NCI-H460 (cell line): ENCODE measurements at regions not wholly inside any gene's neighbourhood (a gene's known extent, or its start where the extent isn't known, plus 50 kb on each side); places are given as distances from the start of the nearest gene placed in this dataset.
"Not testable (repeated sequence)": the region's sequence is repeated elsewhere in the genome, so short reads cannot be mapped to it uniquely, and the experiment has no call there.

Experiments
- DNase-seq: peaks from one replicate; pipeline ENCODE4 v3.0.0-alpha.2; 2016; ENCODE audit warnings: low read depth; ENCODE audit errors: extremely low read depth

- no peak for DNase-seq
Observed at GRCh38 chr18:60020107-60020925, 120.5 kb downstream of the PMAIP1 start.

GRCh38 chr18:60019463-60019840 lies 119.7 kb downstream of the PMAIP1 start:
- peak; percentile 11 for DNase-seq

- no peak for DNase-seq
Observed at GRCh38 chr18:60018618-60019462, 119.0 kb downstream of the PMAIP1 start.

GRCh38 chr18:60018134-60018533 lies 118.3 kb downstream of the PMAIP1 start:
- DNase-seq = not testable (repeated sequence)

GRCh38 chr18:60017371-60017770 lies 117.6 kb downstream of the PMAIP1 start:
- no peak for DNase-seq

GRCh38 chr18:60015826-60016225 lies 116.0 kb downstream of the PMAIP1 start:
- not testable (repeated sequence) for DNase-seq

GRCh38 chr18:60013148-60013547 lies 113.4 kb downstream of the PMAIP1 start:
- not testable (repeated sequence) for DNase-seq

- DNase-seq = no peak
Observed at GRCh38 chr18:60010984-60011383, 111.2 kb downstream of the PMAIP1 start.

- no peak for DNase-seq
Observed at GRCh38 chr18:60010513-60010912, 110.7 kb downstream of the PMAIP1 start.

- no peak for DNase-seq
Observed at GRCh38 chr18:60007661-60008060, 107.9 kb downstream of the PMAIP1 start.

- DNase-seq = no peak
Observed at GRCh38 chr18:60003610-60004185, 103.9 kb downstream of the PMAIP1 start.

- peak; percentile 48 for DNase-seq
Observed at GRCh38 chr18:59996370-59996966, 96.7 kb downstream of the PMAIP1 start.

GRCh38 chr18:59994357-59994756 lies 94.6 kb downstream of the PMAIP1 start:
- no peak for DNase-seq

- DNase-seq = no peak
Observed at GRCh38 chr18:59993560-59993959, 93.8 kb downstream of the PMAIP1 start.

GRCh38 chr18:59990121-59990823 lies 90.5 kb downstream of the PMAIP1 start:
- DNase-seq = no peak

- DNase-seq = peak; percentile 35
Observed at GRCh38 chr18:59988098-59988706, 88.4 kb downstream of the PMAIP1 start.

GRCh38 chr18:59987102-59987501 lies 87.3 kb downstream of the PMAIP1 start:
- no peak for DNase-seq

- no peak for DNase-seq
Observed at GRCh38 chr18:59986139-59986538, 86.3 kb downstream of the PMAIP1 start.

- DNase-seq = no peak
Observed at GRCh38 chr18:59985289-59985688, 85.5 kb downstream of the PMAIP1 start.

GRCh38 chr18:59983506-59983905 lies 83.7 kb downstream of the PMAIP1 start:
- no peak for DNase-seq
